GM21528 (cell line): ENCODE measurements at regions not wholly inside any gene's neighbourhood (a gene's known extent, or its start where the extent isn't known, plus 50 kb on each side); places are given as distances from the start of the nearest gene placed in this dataset.
"Not testable (repeated sequence)": the region's sequence is repeated elsewhere in the genome, so short reads cannot be mapped to it uniquely, and the experiment has no call there.

Experiments
- ATAC-seq: cut with Tn5 transposase; IDR thresholded peaks from one replicate; pipeline ENCODE4 v1.9.1; 2021; ENCODE audit warnings: mild to moderate bottlenecking, moderate library complexity; ENCODE audit not compliant: unreplicated experiment, low FRiP score

GRCh38 chr7:126022452-126022851, 1092.8 kb upstream of the POT1 start:
- no peak for ATAC-seq

- no peak for ATAC-seq
Measured at GRCh38 chr7:126016722-126017121, 1087.1 kb upstream of the POT1 start.

GRCh38 chr7:126005064-126005463, 1075.4 kb upstream of the POT1 start:
- no peak for ATAC-seq

- no peak for ATAC-seq
Measured at GRCh38 chr7:126001349-126001748, 1071.7 kb upstream of the POT1 start.

- no peak for ATAC-seq
Measured at GRCh38 chr7:125984795-125985194, 1055.2 kb upstream of the POT1 start.

GRCh38 chr7:125971656-125972055, 1042.0 kb upstream of the POT1 start:
- no peak for ATAC-seq

- no peak for ATAC-seq
Measured at GRCh38 chr7:125966278-125967048, 1036.8 kb upstream of the POT1 start.

GRCh38 chr7:125934955-125935354, 1005.3 kb upstream of the POT1 start:
- ATAC-seq: no peak

- ATAC-seq: no peak
Measured at GRCh38 chr7:125934539-125934938, 1004.9 kb upstream of the POT1 start.

GRCh38 chr7:125930848-125931247, 1001.2 kb upstream of the POT1 start:
- ATAC-seq: no peak

- ATAC-seq: no peak
Measured at GRCh38 chr7:125927556-125927955, 997.9 kb upstream of the POT1 start.

GRCh38 chr7:125926621-125927020, 997.0 kb upstream of the POT1 start:
- no peak for ATAC-seq

- ATAC-seq: no peak
Measured at GRCh38 chr7:125924037-125924436, 994.4 kb upstream of the POT1 start.

- not testable (repeated sequence) for ATAC-seq
Measured at GRCh38 chr7:125915381-125915948, 985.8 kb upstream of the POT1 start.

GRCh38 chr7:125908711-125909110, 979.1 kb upstream of the POT1 start:
- no peak for ATAC-seq

- ATAC-seq: no peak
Measured at GRCh38 chr7:125899577-125899976, 970.0 kb upstream of the POT1 start.

- ATAC-seq: no peak
Measured at GRCh38 chr7:125892434-125892833, 962.8 kb upstream of the POT1 start.

GRCh38 chr7:125878988-125879387, 949.4 kb upstream of the POT1 start:
- ATAC-seq: no peak

GRCh38 chr7:125878235-125878956, 948.8 kb upstream of the POT1 start:
- no peak for ATAC-seq

- ATAC-seq: no peak
Measured at GRCh38 chr7:125877246-125877645, 947.6 kb upstream of the POT1 start.

- no peak for ATAC-seq
Measured at GRCh38 chr7:125876431-125876830, 946.8 kb upstream of the POT1 start.

GRCh38 chr7:125871431-125871830, 941.8 kb upstream of the POT1 start:
- no peak for ATAC-seq
